Upper lobe of left lung (tissue), 6 donors: ENCODE measurements at regions not wholly inside any gene's neighbourhood (a gene's known extent, or its start where the extent isn't known, plus 50 kb on each side); places are given as distances from the start of the nearest gene placed in this dataset.

Source experiments
- ATAC-seq, 2 donors: fragments of 200-7000 bp; cut with Tn5 transposase; one replicate each; pipeline ENCODE4 v1.9.1; 2022; ENCODE audit warnings: mild to moderate bottlenecking in 2 of 2, moderate library complexity in 2 of 2; ENCODE audit not compliant: low FRiP score in 2 of 2
- DNase-seq, 2 donors: peaks; one replicate each; pipeline ENCODE4 v3.0.0-alpha.2; 2019 to 2020
- H3K27ac ChIP-seq, 4 donors: fragments of 200-600 bp; sonication (generic); one replicate each; pipeline ENCODE4 v1.5.1; 2016 to 2019
- H3K27me3 ChIP-seq, 4 donors: fragments of 200-600 bp; sonication (generic); one replicate each; pipeline ENCODE4 v1.5.1; 2017 to 2019
- H3K36me3 ChIP-seq, 4 donors: fragments of 200-600 bp; sonication (generic); one replicate each; pipeline ENCODE4 v1.5.1; 2016 to 2019
- H3K4me1 ChIP-seq, 4 donors: fragments of 200-600 bp; sonication (generic); one replicate each; pipeline ENCODE4 v1.5.1; 2018 to 2019
- H3K4me3 ChIP-seq, 4 donors: fragments of 200-600 bp; sonication (generic); one replicate each; pipeline ENCODE4 v1.5.1; 2017 to 2019; ENCODE audit warnings: mild to moderate bottlenecking in 2 of 4, moderate library complexity in 1 of 4
- H3K9me3 ChIP-seq, 4 donors: fragments of 200-600 bp; sonication (generic); one replicate each; pipeline ENCODE4 v1.5.1; 2018 to 2019
- EP300 ChIP-seq, 4 donors: sonication (generic); formaldehyde crosslinking; IDR thresholded peaks; one replicate each; pipeline ENCODE4 v1.5.1; 2017; ENCODE audit warnings: antibody characterized with exemption in 4 of 4, control low read depth in 2 of 4
- POLR2A ChIP-seq, 4 donors: fragments of 450-650 bp; IDR thresholded peaks; one replicate each; pipeline ENCODE4 v1.5.1; 2016 to 2017; ENCODE audit warnings: antibody characterized with exemption in 4 of 4, mild to moderate bottlenecking in 2 of 4
- POLR2AphosphoS5 ChIP-seq, 2 donors: sonication (generic); formaldehyde crosslinking; IDR thresholded peaks; one replicate each; pipeline ENCODE4 v1.5.1; 2017; ENCODE audit warnings: antibody characterized with exemption in 2 of 2
- WGBS, 2 donors: methylation state at CpG; one replicate each; pipeline ENCODE4 v1.1.5; 2017 to 2018; 5-methylcytosine and 5-hydroxymethylcytosine counted together
- TF ChIP-seq, protein P1 (sequence below), 6 experiments: fragments of 450-650 bp in 4 of 6; fragments of 200-600 bp in 2 of 6; sonication (generic) in 2 of 6; IDR thresholded peaks; one replicate each; pipeline ENCODE4 v1.5.1; 2016 to 2019; ENCODE audit warnings: antibody characterized with exemption in 6 of 6
- donor health status: DM: no; HTN: no; CAD: no; lungs with moderate emphysema.
- donor health status: DM: no; HTN: yes; CAD: no; lungs with severe emphysema.

DNA sequence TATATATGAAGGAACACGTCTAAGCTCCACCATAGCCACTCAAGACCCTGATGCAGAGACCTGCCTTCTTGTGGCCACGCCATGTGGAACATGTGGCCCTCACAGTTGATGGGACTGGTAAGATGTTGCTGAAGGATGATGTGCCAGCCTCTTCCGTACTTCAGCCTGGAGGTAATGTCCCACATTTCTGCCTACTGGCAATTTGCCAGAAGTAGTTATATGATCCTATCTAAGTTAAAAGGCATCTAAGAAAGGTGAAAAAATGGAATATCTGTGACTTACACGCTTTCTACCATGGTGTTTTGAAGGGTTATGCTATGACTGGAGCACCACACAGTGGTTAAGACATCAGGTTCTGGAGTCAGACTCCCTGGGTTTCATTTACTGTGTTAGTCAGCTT is 948.7 kb upstream of the GHITM start:
- no peak overlapping the region for H3K4me3 ChIP-seq
- no peak for TF ChIP-seq POLR2A (IDR thresholded peaks at IDR 0.05)
- TF ChIP-seq EP300 (IDR thresholded peaks at IDR 0.05), result no peak
- TF ChIP-seq, protein P1, sequence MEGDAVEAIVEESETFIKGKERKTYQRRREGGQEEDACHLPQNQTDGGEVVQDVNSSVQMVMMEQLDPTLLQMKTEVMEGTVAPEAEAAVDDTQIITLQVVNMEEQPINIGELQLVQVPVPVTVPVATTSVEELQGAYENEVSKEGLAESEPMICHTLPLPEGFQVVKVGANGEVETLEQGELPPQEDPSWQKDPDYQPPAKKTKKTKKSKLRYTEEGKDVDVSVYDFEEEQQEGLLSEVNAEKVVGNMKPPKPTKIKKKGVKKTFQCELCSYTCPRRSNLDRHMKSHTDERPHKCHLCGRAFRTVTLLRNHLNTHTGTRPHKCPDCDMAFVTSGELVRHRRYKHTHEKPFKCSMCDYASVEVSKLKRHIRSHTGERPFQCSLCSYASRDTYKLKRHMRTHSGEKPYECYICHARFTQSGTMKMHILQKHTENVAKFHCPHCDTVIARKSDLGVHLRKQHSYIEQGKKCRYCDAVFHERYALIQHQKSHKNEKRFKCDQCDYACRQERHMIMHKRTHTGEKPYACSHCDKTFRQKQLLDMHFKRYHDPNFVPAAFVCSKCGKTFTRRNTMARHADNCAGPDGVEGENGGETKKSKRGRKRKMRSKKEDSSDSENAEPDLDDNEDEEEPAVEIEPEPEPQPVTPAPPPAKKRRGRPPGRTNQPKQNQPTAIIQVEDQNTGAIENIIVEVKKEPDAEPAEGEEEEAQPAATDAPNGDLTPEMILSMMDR (IDR thresholded peaks at IDR 0.05), result no peak
- TF ChIP-seq POLR2AphosphoS5 (IDR thresholded peaks at IDR 0.05), result no peak
- WGBS, 2 donors, result 77 to 84% methylated on average over 4 of the region's 4 CpGs
- H3K9me3 ChIP-seq, result no peaks in the 10 kb centered on the region
- no peaks in the 10 kb centered on the region for H3K4me1 ChIP-seq
- no peak overlapping the region for H3K27ac ChIP-seq
- no peak for DNase-seq
- H3K36me3 ChIP-seq, result no peaks in the 10 kb centered on the region
- no peaks in the 10 kb centered on the region for H3K27me3 ChIP-seq
- no peak for ATAC-seq

DNA sequence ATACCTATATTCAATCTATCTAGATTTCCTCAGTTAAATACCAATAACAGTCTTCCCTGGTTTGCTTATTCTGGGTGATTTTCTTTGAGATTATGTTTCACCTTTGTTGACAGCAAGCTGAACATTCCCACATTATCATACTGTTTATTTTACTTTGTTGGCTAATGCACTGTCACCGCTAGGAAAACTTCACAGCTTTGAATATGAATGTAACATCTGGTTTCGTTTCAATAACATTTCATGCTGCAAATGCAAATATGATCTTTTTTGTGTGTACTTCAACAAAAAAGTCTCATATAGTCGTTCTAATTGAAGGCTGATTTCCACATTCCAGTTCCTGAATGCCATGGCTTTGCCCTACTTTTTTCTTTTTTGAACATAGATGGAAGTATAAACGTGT is 946.3 kb upstream of the GHITM start:
- H3K36me3 ChIP-seq, result no peaks in the 10 kb centered on the region
- H3K27me3 ChIP-seq, result no peaks in the 10 kb centered on the region
- no peak overlapping the region for H3K4me3 ChIP-seq
- TF ChIP-seq EP300 (IDR thresholded peaks at IDR 0.05) (no peak), POLR2A (IDR thresholded peaks at IDR 0.05) (no peak), POLR2AphosphoS5 (IDR thresholded peaks at IDR 0.05) (no peak)
- TF ChIP-seq, protein P1 (IDR thresholded peaks at IDR 0.05), result no peak
- no peaks in the 10 kb centered on the region for H3K4me1 ChIP-seq
- no peaks in the 10 kb centered on the region for H3K9me3 ChIP-seq
- ATAC-seq (no peak), DNase-seq (no peak)
- H3K27ac ChIP-seq, result no peak overlapping the region
- WGBS, 2 donors, result 34 to 40% methylated on average over 4 of the region's 4 CpGs

GRCh38 chr10:83195021-83195420 is 944.3 kb upstream of the GHITM start:
- TF ChIP-seq POLR2AphosphoS5 (IDR thresholded peaks at IDR 0.05), result no peak
- TF ChIP-seq EP300 (IDR thresholded peaks at IDR 0.05), result no peak
- TF ChIP-seq, protein P1 (IDR thresholded peaks at IDR 0.05), result no peak
- Histone ChIP-seq H3K36me3 (no peaks in the 10 kb centered on the region), H3K27me3 (no peaks in the 10 kb centered on the region), H3K9me3 (no peaks in the 10 kb centered on the region), H3K4me3 (no peak overlapping the region), H3K4me1 (no peaks in the 10 kb centered on the region), H3K27ac (no peak overlapping the region)
- 87 to 91% methylated on average over 3 of the region's 3 CpGs for WGBS, 2 donors
- no peak for DNase-seq
- no peak for ATAC-seq

GRCh38 chr10:83199374-83199773 is 939.9 kb upstream of the GHITM start:
- Histone ChIP-seq H3K4me1 (no peaks in the 10 kb centered on the region), H3K27ac (no peak overlapping the region), H3K4me3 (no peak overlapping the region), H3K36me3 (no peaks in the 10 kb centered on the region), H3K9me3 (peaks cover 0 to 4% (median 0%) of the 10 kb centered on the region in 4 donors), H3K27me3 (no peaks in the 10 kb centered on the region)
- DNase-seq, result no peak
- no peak for ATAC-seq
- no peak for TF ChIP-seq EP300 (IDR thresholded peaks at IDR 0.05)
- TF ChIP-seq POLR2AphosphoS5 (IDR thresholded peaks at IDR 0.05), result no peak
- TF ChIP-seq, protein P1 (IDR thresholded peaks at IDR 0.05), result no peak
- TF ChIP-seq POLR2A (IDR thresholded peaks at IDR 0.05), result no peak
- WGBS, 2 donors, result 66 to 67% methylated on average over 1 of the region's 1 CpG

- Histone ChIP-seq H3K27ac (no peak overlapping the region), H3K36me3 (no peaks in the 10 kb centered on the region), H3K27me3 (no peaks in the 10 kb centered on the region), H3K9me3 (peaks cover 0 to 4% (median 0%) of the 10 kb centered on the region in 4 donors), H3K4me1 (no peaks in the 10 kb centered on the region), H3K4me3 (no peak overlapping the region)
- WGBS, 2 donors, result 63 to 73% methylated on average over 2 of the region's 2 CpGs
- ATAC-seq, result no peak
- no peak for DNase-seq
- TF ChIP-seq POLR2AphosphoS5 (IDR thresholded peaks at IDR 0.05), result no peak
- TF ChIP-seq EP300 (IDR thresholded peaks at IDR 0.05), result no peak
- TF ChIP-seq, protein P1 (IDR thresholded peaks at IDR 0.05), result no peak
- TF ChIP-seq POLR2A (IDR thresholded peaks at IDR 0.05), result no peak
These were observed 933.4 kb upstream of the GHITM start for GRCh38 chr10:83205861-83206260.
